SK-N-SH (cell line): ENCODE measurements at regions not wholly inside any gene's neighbourhood (a gene's known extent, or its start where the extent isn't known, plus 50 kb on each side); places are given as distances from the start of the nearest gene placed in this dataset.

ENCODE experiments used
- CTCF ChIA-PET: fragments of 300-600, 350-600 bp; formaldehyde crosslinking; extraction: SDS; loops from one replicate; lab custom pipeline; 2021; lab: Yijun Ruan, JAX
- POLR2A ChIA-PET: fragments of 350-600 bp; sonication (Branson Sonifier 250); formaldehyde crosslinking; extraction: SDS; loops from one replicate; lab custom pipeline; 2020; ENCODE audit warnings: antibody characterized with exemption, inconsistent platforms; lab: Yijun Ruan, JAX
- DNase-seq: peaks from one replicate; pipeline ENCODE4 v3.0.0; 2012
- H2AFZ ChIP-seq: fragments of 200-600 bp; sonication (generic); 2 replicates; pipeline ENCODE4 v1.8.1; 2016; ENCODE audit warnings: antibody characterized with exemption, mild to moderate bottlenecking, low read depth
- H3F3A ChIP-seq: fragments of 200-600 bp; sonication (generic); replicated peaks from 2 replicates; pipeline ENCODE3; 2016; ENCODE audit warnings: antibody characterized with exemption, mild to moderate bottlenecking; ENCODE audit not compliant: insufficient read depth
- H3K27ac ChIP-seq, 2 experiments: fragments of 200-500 bp in 1 of 2; fragments of 200-600 bp in 1 of 2; sonication (Bioruptor generic) in 1 of 2; sonication (generic), shearing (Covaris generic) in 1 of 2; 2 replicates each; pipeline versions ENCODE4 v1.5.1 to v1.6.1; 2014 to 2016; ENCODE audit warnings: low read depth in 2 of 2, inconsistent platforms in 1 of 2, low read length in 1 of 2, mild to moderate bottlenecking in 1 of 2, mixed read lengths in 1 of 2
- H3K27me3 ChIP-seq: fragments of 200-600 bp; sonication (generic), shearing (Covaris generic); 2 replicates; pipeline ENCODE4 v1.6.1; 2016; ENCODE audit warnings: mixed run types; ENCODE audit not compliant: insufficient read depth
- H3K36me3 ChIP-seq, 2 experiments: fragments of 200-500 bp in 1 of 2; fragments of 200-600 bp in 1 of 2; sonication (Bioruptor generic) in 1 of 2; sonication (generic) in 1 of 2; replicated peaks in 1 of 2; 2 replicates each; pipeline versions ENCODE3 to v1.5.1; 2014 to 2016; ENCODE audit warnings: low read length in 1 of 2, mild to moderate bottlenecking in 1 of 2; ENCODE audit not compliant: insufficient read depth in 2 of 2, control insufficient read depth in 1 of 2
- H3K4me1 ChIP-seq, 2 experiments: fragments of 200-500 bp in 1 of 2; fragments of 200-600 bp in 1 of 2; sonication (Bioruptor generic) in 1 of 2; sonication (generic), shearing (Covaris generic) in 1 of 2; 2 replicates each; pipeline versions ENCODE4 v1.5.1 to v1.6.1; 2014 to 2016; ENCODE audit warnings: low read depth in 1 of 2, low read length in 1 of 2, mixed run types in 1 of 2; ENCODE audit not compliant: insufficient read depth in 2 of 2, control insufficient read depth in 1 of 2
- H3K4me2 ChIP-seq: fragments of 200-600 bp; sonication (generic), shearing (Covaris generic); 2 replicates; pipeline ENCODE4 v1.6.1; 2017; ENCODE audit warnings: mixed run types
- H3K4me3 ChIP-seq, 2 experiments: fragments of 200-500 bp in 1 of 2; fragments of 200-600 bp in 1 of 2; sonication (Bioruptor generic) in 1 of 2; sonication (generic), shearing (Covaris generic) in 1 of 2; 2 replicates each; pipeline versions ENCODE4 v1.5.1 to v1.8.1; 2014 to 2016; ENCODE audit warnings: low read depth in 2 of 2, inconsistent platforms in 1 of 2, low read length in 1 of 2, mild to moderate bottlenecking in 1 of 2, mixed read lengths in 1 of 2, moderate library complexity in 1 of 2
- H3K79me2 ChIP-seq: fragments of 200-600 bp; sonication (generic); 2 replicates; pipeline ENCODE4 v1.8.1; 2017; ENCODE audit warnings: mild to moderate bottlenecking; ENCODE audit not compliant: insufficient read depth
- H3K9ac ChIP-seq: fragments of 200-600 bp; sonication (generic); 2 replicates; pipeline ENCODE4 v1.6.1; 2017; ENCODE audit warnings: mixed run types
- H3K9me2 ChIP-seq: fragments of 200-600 bp; sonication (generic); 2 replicates; pipeline ENCODE4 v1.6.1; 2017; ENCODE audit warnings: mixed run types
- H3K9me3 ChIP-seq: fragments of 200-600 bp; sonication (generic); 2 replicates; pipeline ENCODE4 v1.6.1; 2017; ENCODE audit warnings: mixed run types, mild to moderate bottlenecking, moderate library complexity
- H4K20me1 ChIP-seq: fragments of 200-600 bp; sonication (generic); 2 replicates; pipeline ENCODE4 v1.6.1; 2017; ENCODE audit warnings: mild to moderate bottlenecking, mixed run types; ENCODE audit not compliant: insufficient read depth
- FOXJ3 ChIP-seq: sonication (generic); formaldehyde crosslinking; IDR thresholded peaks from 2 replicates; pipeline ENCODE4 v1.5.1; 2020; ENCODE audit warnings: mild to moderate bottlenecking, missing genetic modification reagents
- FOXM1 ChIP-seq: IDR thresholded peaks from 2 replicates; pipeline ENCODE4 v1.4.0; 2012; ENCODE audit warnings: low read depth, mild to moderate bottlenecking
- MEF2A ChIP-seq: IDR thresholded peaks from 2 replicates; pipeline ENCODE4 v1.4.0; 2012; ENCODE audit warnings: low read depth, borderline replicate concordance
- MXI1 ChIP-seq: IDR thresholded peaks from 2 replicates; pipeline ENCODE4 v1.6.1; 2012; ENCODE audit warnings: mild to moderate bottlenecking, low read depth, low read length, improper control_type of control experiment
- NRF1 ChIP-seq: IDR thresholded peaks from 2 replicates; pipeline ENCODE4 v1.6.1; 2012; ENCODE audit warnings: low read depth, mild to moderate bottlenecking, low read length
- RCOR1 ChIP-seq: fragments of 150-350 bp; IDR thresholded peaks from 2 replicates; pipeline ENCODE4 v1.6.1; 2017; ENCODE audit warnings: antibody characterized with exemption, low read length
- RXRA ChIP-seq: IDR thresholded peaks from 2 replicates; pipeline ENCODE4 v1.4.0; 2012; ENCODE audit warnings: low read depth, mild to moderate bottlenecking, borderline replicate concordance
- SMC3 ChIP-seq: IDR thresholded peaks from 2 replicates; pipeline ENCODE4 v1.6.1; 2012; ENCODE audit warnings: low read depth, low read length, improper control_type of control experiment
- TAF1 ChIP-seq: IDR thresholded peaks from 2 replicates; pipeline ENCODE4 v1.6.1; 2012; ENCODE audit warnings: low read depth, mild to moderate bottlenecking, low read length, moderate library complexity, borderline replicate concordance
- TCF12 ChIP-seq: IDR thresholded peaks from 2 replicates; pipeline ENCODE4 v1.4.0; 2012
- TEAD4 ChIP-seq: IDR thresholded peaks from 2 replicates; pipeline ENCODE4 v1.4.0; 2012; ENCODE audit warnings: mild to moderate bottlenecking, borderline replicate concordance; ENCODE audit not compliant: insufficient read depth
- YY1 ChIP-seq: IDR thresholded peaks from 2 replicates; pipeline ENCODE4 v1.4.0; 2012; ENCODE audit warnings: low read depth, mild to moderate bottlenecking
- WGBS: methylation state at CpG from one replicate; pipeline ENCODE4 v1.1.6; 2017; ENCODE audit warnings: low lambda C conversion rate; 5-methylcytosine and 5-hydroxymethylcytosine counted together
- TF ChIP-seq, protein P1 (sequence below): IDR thresholded peaks from 2 replicates; pipeline ENCODE4 v1.4.0; 2012; ENCODE audit warnings: low read depth
- TF ChIP-seq, protein P2 (sequence below): IDR thresholded peaks from 2 replicates; pipeline ENCODE4; 2012
- TF ChIP-seq, protein P3 (sequence below): IDR thresholded peaks from 2 replicates; pipeline ENCODE4 v1.6.1; 2012; ENCODE audit warnings: mild to moderate bottlenecking, low read depth, low read length, moderate library complexity
- TF ChIP-seq, protein P4 (sequence below): fragments of 150-350 bp; IDR thresholded peaks from 2 replicates; pipeline ENCODE4 v1.6.1; 2016; ENCODE audit warnings: mild to moderate bottlenecking, low read depth, low read length

DNA sequence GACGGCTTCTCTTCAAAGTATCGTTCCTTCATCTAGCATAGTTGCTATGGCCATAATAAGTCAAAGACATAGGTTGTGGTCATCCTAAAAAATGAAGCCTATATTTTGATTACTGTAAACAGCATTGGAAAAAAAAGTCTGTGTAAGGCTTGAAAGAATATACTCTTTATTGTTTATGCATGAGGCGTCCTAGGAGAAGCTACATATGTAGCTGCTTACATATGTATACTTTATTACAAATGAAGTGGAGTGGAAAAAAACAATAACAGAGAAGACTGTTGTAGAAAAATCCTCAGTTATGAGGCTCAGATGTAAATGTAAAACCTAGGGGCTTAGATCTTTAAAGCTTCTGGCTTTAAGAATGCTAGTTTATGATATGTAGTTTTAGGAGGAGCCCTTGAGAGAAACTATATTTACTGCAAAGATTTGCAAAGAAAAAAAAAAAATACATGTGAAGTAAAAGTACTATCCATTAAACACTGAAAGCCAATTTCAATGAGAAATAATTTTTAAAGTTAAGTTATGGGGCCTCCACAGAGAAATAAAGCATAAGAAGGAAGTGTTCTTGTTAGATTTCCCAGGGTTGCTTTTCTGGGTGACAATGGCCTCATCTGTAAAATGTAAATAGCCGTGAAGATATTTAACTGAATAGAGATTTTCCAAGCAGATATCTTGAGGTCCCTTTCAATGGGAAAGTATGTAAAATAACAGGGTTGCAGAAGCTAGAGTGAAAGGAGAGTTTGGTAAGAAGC lies 598.2 kb downstream of the TRIML1 start:
- H3F3A ChIP-seq, result no peaks in the 10 kb centered on the region
- H3K4me2 ChIP-seq, result no peak overlapping the region
- DNase-seq, result no peak
- no peaks in the 10 kb centered on the region for H3K9me2 ChIP-seq
- no peaks in the 10 kb centered on the region for H3K36me3 ChIP-seq
- POLR2A ChIA-PET, result no interaction called here
- no peaks in the 10 kb centered on the region for H3K79me2 ChIP-seq
- TF ChIP-seq TEAD4 (no peak), NRF1 (no peak), FOXM1 (no peak), SMC3 (no peak), MEF2A (no peak), TAF1 (no peak), FOXJ3 (CRISPR knock-in tag) (no peak), MXI1 (no peak), RXRA (no peak), RCOR1 (no peak), TCF12 (no peak), YY1 (no peak)
- TF ChIP-seq, protein P1, sequence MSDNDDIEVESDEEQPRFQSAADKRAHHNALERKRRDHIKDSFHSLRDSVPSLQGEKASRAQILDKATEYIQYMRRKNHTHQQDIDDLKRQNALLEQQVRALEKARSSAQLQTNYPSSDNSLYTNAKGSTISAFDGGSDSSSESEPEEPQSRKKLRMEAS, result no peak
- TF ChIP-seq, protein P2, sequence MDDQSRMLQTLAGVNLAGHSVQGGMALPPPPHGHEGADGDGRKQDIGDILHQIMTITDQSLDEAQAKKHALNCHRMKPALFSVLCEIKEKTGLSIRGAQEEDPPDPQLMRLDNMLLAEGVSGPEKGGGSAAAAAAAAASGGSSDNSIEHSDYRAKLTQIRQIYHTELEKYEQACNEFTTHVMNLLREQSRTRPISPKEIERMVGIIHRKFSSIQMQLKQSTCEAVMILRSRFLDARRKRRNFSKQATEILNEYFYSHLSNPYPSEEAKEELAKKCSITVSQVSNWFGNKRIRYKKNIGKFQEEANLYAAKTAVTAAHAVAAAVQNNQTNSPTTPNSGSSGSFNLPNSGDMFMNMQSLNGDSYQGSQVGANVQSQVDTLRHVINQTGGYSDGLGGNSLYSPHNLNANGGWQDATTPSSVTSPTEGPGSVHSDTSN, result no peak
- TF ChIP-seq, protein P3, sequence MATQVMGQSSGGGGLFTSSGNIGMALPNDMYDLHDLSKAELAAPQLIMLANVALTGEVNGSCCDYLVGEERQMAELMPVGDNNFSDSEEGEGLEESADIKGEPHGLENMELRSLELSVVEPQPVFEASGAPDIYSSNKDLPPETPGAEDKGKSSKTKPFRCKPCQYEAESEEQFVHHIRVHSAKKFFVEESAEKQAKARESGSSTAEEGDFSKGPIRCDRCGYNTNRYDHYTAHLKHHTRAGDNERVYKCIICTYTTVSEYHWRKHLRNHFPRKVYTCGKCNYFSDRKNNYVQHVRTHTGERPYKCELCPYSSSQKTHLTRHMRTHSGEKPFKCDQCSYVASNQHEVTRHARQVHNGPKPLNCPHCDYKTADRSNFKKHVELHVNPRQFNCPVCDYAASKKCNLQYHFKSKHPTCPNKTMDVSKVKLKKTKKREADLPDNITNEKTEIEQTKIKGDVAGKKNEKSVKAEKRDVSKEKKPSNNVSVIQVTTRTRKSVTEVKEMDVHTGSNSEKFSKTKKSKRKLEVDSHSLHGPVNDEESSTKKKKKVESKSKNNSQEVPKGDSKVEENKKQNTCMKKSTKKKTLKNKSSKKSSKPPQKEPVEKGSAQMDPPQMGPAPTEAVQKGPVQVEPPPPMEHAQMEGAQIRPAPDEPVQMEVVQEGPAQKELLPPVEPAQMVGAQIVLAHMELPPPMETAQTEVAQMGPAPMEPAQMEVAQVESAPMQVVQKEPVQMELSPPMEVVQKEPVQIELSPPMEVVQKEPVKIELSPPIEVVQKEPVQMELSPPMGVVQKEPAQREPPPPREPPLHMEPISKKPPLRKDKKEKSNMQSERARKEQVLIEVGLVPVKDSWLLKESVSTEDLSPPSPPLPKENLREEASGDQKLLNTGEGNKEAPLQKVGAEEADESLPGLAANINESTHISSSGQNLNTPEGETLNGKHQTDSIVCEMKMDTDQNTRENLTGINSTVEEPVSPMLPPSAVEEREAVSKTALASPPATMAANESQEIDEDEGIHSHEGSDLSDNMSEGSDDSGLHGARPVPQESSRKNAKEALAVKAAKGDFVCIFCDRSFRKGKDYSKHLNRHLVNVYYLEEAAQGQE, result no peak
- TF ChIP-seq, protein P4, sequence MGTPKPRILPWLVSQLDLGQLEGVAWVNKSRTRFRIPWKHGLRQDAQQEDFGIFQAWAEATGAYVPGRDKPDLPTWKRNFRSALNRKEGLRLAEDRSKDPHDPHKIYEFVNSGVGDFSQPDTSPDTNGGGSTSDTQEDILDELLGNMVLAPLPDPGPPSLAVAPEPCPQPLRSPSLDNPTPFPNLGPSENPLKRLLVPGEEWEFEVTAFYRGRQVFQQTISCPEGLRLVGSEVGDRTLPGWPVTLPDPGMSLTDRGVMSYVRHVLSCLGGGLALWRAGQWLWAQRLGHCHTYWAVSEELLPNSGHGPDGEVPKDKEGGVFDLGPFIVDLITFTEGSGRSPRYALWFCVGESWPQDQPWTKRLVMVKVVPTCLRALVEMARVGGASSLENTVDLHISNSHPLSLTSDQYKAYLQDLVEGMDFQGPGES, result no peak
- CTCF ChIA-PET, result no interaction called here
- H2AFZ ChIP-seq, result no peak overlapping the region
- no peak overlapping the region for H3K4me3 ChIP-seq
- H3K27me3 ChIP-seq, result no peaks in the 10 kb centered on the region
- WGBS, result 63% methylated on average over 4 of the region's 4 CpGs
- no peaks in the 10 kb centered on the region for H4K20me1 ChIP-seq
- no peaks in the 10 kb centered on the region for H3K4me1 ChIP-seq
- H3K27ac ChIP-seq, result no peak overlapping the region
- H3K9ac ChIP-seq, result no peak overlapping the region
- no peaks in the 10 kb centered on the region for H3K9me3 ChIP-seq
